ENCODE measurements at regions not wholly inside any gene's neighbourhood (a gene's known extent, or its start where the extent isn't known, plus 50 kb on each side); places are given as distances from the start of the nearest gene placed in this dataset.
"Not testable (repeated sequence)": the region's sequence is repeated elsewhere in the genome, so short reads cannot be mapped to it uniquely, and the experiment has no call there.

DNA sequence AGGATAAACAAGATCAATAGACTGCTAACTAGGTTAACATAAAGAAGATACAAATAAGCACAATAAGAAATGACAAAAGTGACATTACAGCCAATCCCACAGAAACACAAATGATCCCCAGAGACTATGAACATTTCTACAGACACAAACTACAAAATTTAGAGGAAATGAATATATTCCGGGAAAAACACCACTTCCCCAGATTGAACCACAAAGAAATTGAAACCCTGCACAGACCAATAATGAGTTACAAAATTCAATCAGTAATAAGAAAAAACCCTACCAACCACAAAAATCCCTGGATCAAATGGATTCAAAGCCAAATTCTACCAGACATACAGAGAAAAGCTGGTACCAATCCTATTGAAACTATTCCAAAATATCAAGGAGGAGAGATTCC is 232.4 kb upstream of the RBMS1 start:
- no peak for DNase-seq (ENCODE audit: low spot score)

DNA sequence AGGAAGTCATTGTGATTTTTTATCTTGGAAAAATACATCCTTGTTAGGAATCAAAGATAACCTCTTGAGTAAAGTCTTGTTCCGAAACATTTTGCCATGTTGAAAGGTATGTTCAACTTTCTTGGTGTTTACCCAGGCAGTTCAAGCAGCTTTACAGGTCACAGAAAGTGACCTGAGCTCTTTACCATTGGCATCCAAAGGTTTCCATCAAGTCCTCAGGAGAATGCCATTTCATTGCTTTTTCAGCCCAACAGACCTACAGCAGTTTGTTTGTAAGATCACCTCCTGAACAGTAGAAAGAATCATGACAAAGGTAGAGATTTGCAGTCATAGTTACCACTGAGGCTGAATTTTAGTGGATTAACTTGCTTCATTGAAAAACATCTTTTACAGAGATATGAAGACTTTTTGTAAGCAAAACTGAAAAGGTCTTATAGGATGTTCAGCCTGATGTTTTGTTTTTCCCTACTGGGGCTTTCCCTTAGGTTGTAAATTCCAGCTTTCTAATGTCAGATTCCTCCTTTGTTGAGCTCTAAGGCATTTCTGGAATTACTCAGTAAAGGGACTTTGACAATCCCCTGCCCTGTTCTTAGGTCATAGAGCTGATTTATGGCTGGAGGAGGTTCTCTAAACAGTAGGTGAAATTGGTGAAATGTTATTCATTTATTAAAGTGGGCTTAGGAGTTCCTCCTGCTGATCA is 236.8 kb upstream of the RBMS1 start:
- peak; percentile 69 for DNase-seq (ENCODE audit: low spot score)

DNA sequence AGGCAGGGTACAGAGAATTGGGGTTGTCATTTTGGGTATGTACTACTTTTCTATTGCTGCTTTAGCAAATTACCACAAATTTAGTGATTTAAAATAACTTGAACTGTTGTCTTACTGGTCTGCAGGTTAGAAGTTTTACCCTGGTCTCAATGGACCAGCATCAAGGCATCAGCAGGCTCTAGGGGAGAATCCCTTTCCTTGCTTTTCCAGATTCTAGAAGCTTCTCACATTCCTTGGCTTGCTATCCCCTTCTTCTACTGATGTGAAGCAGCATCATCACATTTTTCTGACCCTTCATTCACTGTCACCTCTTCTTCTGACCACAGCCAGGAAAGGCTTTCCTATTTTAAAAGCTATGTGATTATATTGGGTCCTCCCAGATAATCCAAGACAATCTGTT is 237.8 kb upstream of the RBMS1 start:
- no peak for DNase-seq (ENCODE audit: low spot score)

DNA sequence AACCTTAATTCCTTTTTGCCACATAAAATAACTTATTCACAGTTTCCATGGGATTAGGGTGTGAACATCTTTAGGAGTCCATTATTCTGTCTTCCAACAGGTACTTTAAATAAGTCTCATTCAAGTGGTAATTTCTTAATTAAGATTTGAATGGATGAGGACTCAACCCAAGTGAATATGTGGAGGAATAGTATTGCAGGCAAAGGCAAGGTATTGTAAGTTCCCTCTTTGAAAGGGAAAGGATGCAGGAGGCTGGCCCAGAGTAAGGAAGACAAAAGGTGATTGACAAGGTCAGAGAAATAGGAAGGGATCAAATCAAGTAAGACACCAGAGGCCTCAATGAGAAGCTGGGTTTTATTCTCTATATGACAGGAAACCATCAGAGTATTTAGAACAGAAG is 238.2 kb upstream of the RBMS1 start:
- no peak for DNase-seq (ENCODE audit: low spot score)

DNA sequence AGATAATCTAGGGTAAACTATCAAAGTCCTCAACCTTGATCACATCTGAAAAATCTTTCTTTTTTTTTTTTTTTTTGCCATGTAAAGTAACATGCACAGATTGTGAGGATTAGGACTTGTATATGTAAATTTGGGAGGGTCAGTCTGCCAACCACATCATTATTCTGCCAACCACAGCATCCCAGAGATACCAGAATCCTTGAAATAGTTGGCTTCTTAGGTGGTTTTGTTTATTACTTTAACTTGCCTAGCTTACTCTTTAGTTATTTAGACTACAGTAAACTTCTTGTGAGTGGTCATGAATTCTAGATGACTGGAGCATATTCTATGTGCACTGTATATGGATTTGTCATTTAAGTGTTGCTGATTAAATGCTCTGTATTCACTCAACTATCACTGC is 242.1 kb upstream of the RBMS1 start:
- no peak for DNase-seq (ENCODE audit: low spot score)

DNA sequence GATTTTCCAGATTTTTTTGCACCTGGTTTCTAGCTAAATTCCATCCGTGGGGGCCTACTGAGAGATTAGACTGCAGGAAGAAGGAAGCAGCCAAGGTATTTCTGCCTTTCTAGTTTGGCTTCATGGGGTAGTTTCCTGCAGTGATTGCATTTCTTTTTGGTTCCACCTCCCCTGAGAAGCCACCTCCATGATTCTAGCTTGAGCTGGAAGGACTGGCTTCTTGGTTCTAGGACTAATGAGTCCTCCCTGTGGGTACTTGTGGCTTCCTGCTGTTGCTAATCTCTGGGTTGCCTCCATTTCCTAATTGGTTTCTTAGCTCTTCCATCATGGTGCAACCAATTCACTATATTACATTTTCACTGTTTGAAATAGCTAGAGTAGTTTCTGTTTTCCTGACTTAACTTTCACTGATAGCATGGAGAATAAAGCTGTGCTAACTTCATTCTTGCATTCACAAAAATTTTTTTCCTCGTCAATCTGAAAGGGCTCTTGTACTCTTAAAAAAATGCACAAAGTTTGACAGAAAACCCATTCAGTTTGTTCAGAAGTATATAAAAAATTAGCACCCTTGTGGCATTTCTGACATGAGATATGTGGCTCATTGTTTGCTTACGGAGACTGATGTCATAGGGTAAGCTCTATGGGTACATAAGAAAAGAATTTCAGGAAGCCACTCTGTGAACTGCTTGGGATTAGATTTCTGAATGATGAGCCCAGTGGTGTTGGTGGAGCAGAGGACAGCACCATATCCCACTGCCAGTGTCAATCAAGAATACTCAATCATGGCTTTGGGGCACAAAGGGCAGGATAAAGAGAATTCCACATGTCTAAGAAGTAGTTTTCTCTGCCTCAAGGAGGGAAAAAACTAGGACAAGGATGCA is 242.8 kb upstream of the RBMS1 start:
- peak; percentile 60 for DNase-seq (ENCODE audit: low spot score)

DNA sequence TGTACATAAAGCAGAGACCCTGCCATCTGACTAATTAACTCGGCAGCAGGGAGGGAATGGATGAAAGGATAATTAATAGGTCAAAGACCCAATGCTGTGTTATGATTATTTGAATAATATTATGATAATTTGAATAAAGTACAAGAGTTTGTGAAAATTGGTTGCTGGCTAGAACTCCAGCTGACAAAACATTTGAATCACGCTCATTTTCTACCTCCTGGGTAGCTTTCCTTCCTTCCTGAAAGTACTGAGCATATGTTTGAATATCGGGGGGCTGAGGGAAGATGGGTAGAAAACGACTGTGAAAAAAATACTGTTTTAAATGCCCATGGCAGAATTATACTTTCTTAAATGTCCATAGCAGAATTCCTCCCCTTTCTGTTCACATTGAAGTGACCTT is 243.6 kb upstream of the RBMS1 start:
- DNase-seq (ENCODE audit: low spot score) = no peak

DNA sequence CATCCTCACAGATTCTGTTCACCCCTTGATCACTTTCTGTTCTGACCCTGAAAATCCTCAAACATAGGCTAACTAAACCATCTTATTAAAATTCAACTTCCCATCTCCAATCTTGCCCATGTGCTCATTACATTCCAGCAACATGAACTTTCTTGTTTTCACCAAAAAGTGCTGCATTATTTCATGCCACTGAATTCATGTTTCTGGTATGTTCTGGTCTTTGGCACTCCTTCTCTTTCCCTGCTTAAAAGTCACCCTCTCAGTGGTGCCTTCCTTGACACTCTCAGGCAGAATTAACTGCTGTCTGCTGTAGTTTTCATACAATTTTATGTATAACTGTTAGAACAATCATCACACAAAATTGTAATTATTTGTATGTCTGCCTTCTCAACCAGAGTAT is 247.7 kb upstream of the RBMS1 start:
- DNase-seq (ENCODE audit: low spot score) = no peak

DNA sequence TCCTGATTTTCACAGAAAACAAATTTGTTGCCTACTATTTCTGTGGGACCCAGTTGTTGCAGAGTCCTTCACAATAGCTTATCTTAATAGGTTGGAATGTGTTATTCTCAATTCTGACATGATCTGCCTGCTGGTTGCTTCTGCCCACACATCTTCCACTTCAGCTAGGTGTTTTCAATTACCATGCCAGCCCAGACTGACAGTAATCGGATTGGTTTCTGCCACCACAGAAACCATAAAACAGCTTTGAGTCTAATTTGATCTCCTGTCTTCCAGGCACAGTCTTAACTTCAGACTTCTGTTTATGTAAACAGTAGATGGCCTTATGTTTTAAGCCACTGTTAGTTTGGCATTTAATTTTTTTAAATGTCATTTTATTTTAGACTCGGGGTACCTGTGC is 248.2 kb upstream of the RBMS1 start:
- no peak for DNase-seq (ENCODE audit: low spot score)

DNA sequence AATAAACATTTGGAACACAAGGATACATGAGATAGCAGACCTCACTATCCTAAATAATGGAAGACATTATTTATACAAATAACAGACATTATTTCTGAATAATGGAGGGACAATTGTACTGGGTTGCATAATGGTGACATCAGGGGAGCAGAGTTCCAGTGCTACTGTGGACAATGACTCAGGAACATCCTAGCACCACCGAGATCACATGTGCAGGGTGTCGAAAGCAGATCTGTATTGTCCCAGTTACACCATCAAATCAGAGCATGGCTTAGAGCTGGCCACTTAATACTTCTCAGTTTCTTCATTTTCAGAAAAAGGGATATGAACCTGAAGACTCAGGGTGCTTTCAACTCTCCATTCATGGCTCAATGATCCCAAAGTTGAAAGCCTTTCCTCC is 249.1 kb upstream of the RBMS1 start:
- DNase-seq (ENCODE audit: low spot score) = no peak

DNA sequence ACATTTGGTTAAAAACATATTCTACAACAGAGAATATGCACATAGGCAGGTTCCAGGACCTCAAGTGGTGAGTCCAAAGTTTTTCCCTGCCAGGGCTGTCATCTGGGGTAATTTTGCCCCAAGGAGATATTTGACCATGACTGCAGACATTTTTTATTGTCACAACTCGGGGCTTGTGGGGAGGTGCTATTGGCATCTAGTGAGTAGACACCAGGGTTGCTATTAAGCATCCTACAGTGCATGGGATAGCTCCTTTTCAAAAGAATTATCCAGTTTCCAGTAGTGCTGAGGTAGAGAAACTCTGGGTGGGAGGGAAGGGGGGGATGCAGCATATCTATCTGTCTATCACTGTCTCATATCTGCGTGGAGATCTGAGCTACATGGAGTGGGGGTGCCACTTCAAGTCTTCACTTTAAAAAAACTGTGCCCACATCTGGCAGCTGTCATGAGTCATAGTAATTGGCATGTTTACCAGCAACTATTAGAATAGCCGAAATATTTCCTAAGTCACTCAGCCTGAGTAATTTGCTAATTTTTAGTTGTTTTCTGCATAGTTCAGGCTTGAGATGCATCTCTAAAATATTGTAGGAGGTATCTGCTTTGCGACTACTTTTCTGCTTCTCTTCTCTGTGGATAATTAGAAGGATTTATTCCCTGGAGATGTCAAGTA is 254.0 kb upstream of the RBMS1 start:
- peak; percentile 80 for DNase-seq (ENCODE audit: low spot score)

DNA sequence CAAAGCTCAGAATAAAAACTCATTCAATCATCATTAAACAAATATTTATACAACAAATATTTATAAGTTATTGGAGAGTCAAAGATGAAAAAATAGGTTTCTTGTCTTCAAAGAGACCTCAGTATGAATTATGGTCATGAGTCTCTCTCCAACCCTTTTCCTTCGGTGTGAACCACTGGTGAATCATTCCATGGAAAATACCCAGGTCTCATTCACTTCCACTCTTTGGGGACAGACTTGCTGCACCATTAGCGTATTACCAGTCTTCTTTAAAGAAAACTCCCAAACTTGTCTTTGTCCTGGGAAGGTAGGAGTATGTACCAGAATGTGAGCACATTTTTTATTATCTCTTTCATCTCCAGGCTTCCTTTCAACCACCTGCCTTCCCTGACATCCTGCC is 257.4 kb upstream of the RBMS1 start:
- peak; percentile 81 for DNase-seq (ENCODE audit: low spot score)

DNA sequence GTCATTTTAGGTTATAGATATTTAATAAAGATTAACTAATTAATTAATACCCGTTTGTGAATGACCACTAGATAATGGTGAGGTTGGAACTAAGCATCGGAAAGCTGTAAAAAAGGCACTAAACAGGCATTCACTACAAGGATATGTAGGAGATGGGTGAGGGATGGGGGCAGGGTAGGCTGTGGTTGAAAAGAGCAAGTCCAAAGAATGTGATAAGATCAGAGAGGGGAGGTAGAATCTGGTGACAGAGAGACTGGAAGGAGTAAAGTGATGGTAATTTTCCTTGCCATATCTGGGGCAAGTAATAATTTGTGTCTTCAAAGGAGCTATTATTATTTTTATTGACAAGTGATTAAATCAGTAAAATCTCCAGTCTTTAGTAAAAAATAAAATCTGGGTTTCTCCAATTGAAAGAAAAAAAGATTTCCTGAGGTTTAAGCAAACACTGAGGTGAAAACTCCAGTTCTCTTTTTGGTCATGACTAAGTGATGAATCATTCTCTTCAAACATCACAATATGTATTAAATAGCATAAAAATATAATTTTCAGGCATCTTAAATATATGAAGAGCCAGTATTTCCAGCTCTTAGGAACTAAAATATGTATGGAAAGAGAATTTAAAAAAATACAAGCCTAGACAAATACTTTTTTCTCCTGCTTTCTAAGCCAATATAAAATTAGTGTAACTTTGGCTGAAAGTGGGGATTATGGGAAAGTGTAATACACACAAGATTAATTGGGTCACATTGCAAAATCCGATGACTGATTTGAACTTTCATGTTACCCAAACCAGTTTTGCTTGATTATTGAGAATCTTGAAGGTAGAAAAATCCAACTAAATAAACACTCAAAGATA is 259.1 kb upstream of the RBMS1 start:
- peak; percentile 70 for DNase-seq (ENCODE audit: low spot score)

DNA sequence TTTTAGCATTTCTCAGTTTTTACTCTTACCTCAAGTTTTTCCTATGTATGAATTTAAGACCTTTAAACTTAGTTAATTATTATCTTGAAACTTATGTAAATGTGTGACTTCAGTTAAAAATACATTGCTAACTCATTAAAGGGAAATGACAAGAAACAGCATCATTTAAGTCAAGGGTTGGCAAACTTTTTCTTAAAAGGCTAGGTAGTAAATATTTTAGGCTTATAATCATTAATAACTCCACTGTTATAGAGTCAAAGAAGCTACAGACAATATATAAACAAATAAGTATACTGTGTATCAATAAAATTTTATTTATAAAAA is 259.7 kb upstream of the RBMS1 start:
- DNase-seq (ENCODE audit: low spot score) = no peak

DNA sequence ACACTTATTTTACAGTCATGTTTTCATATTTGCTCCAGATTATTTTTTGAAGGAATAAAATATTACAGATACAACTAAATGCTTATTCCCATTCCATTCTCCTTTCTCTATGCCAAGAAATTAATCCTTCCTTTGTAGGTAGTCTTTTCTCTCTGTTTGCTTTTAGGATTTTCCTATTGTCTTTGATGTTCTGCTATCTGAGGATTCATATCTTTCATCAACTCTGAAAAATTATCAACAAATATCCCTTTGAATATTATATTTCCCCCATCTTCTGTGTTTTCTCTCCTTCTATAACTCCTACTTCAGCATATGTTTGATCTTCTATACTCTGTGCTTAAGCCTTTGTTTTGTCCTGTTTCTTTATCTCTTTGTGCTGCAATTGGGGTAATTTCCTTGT is 260.4 kb upstream of the RBMS1 start:
- DNase-seq (ENCODE audit: low spot score) = no peak

DNA sequence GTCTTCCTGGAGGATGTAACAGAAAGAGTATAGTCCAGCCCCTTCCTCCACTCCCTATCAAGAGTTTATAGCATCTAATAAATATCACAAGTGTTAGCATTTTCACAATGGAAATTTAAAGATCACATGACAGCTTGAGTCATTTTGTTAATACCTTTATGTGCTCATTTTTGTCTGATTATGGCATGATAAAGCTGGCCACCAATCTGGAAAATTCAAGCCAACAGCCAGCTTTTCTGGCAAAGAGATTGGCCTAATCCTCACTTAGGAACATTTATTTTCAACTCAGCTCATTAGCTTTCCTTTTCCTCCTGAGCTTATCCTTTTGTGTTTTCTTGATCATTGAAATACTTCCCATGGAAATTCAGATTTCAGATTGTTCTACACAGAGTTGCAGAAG is 262.9 kb upstream of the RBMS1 start:
- no peak for DNase-seq (ENCODE audit: low spot score)

DNA sequence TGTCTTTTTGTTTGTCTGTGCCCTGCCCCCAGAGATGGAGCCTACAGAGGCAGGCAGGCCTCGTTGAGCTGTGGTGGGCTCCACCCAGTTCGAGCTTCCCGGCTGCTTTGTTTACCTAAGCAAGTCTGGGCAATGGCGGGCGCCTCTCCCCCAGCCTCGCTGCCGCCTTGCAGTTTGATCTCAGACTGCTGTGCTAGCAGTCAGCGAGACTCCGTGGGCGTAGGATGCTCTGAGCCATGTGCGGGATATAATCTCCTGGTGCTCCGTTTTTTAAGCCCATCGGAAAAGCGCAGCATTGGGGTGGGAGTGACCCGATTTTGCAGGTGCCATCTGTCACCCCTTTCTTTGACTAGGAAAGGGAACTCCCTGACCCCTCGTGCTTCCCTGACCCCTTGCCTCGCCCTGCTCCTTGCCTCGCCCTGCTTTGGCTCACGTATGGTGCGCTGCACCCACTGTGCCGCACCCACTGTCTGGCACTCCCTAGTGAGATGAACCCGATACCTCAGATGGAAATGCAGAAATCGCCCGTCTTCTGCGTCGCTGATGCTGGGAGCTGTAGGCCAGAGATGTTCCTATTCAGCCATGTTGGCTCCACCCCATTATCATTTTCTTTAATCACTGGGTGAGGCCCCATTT is 269.0 kb upstream of the RBMS1 start:
- DNase-seq (ENCODE audit: low spot score) = not testable (repeated sequence)

DNA sequence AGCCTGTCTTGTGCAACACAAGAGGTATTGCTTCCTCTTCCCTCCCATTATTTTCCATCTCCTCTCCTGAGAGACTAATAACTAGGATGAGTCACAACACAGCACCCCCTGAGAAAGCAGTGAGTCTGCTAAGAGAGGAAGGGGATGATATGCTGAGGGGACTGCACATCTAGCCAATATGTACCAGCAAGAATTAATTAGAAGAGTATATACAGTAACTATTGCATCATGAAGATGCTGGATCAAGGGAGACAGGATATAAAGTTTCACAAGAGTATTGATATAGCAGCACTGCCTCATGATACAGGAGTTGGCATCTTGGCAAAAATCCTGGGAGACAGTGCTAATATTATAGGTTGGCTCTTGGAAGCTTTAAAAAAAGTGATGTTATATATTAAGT is 289.9 kb upstream of the RBMS1 start:
- DNase-seq (ENCODE audit: low spot score) = no peak

DNA sequence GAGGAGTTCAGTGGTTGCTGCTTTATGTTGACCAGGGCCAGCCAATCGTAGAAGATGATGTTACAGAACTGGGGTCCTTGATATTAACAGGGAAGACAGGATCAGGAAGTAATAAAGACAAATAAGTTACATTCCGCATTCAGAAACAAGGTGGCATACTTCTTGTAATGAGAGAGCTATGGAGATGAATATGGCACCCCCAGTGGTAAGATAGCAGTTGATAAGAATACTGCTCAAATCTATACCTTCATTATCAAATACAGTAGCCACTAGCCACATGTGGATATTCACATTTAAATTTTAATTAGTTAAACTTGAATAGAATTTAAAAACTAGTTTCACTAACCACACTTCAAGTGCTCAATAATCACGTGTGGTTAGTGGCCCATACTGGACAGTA is 290.4 kb upstream of the RBMS1 start:
- DNase-seq (ENCODE audit: low spot score) = peak; percentile 8

DNA sequence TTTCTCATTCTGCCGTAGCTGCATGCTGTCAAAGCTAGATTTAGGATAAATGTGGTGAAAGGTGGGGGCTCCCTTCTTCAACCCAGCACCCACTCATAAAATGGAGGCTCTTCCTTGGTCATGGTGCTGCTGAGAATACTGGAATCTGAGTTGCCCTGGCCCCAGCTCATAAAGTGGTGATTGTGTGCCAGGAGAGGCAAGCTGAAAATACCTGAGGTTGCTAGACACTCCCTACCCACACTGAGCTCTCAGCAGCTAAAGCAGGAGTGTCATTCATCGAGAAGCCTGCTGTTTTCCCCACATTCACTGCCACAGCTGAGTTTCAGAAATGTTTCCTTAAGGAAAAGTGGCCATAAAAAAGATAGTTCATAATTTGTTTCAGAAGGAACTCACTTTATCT is 297.1 kb upstream of the RBMS1 start:
- DNase-seq (ENCODE audit: low spot score) = no peak

DNA sequence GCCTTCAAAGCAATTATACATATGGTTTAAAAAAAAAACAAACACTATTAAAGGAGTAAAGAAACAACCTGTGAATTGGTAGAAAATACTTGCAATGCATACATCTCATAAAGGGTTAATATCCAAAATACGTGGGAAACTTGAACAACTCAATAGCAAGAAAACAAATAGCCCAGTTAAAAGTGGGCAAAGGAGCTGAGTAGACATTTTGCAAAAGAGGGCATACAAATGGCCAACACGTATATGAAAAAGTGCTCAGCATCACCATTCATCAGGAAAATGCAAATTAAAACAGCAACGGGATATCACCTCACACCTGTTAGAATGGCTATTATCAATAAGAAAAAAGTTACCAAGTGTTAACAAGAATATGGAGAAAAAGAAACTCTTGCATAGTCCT is 298.3 kb upstream of the RBMS1 start:
- no peak for DNase-seq (ENCODE audit: low spot score)

DNA sequence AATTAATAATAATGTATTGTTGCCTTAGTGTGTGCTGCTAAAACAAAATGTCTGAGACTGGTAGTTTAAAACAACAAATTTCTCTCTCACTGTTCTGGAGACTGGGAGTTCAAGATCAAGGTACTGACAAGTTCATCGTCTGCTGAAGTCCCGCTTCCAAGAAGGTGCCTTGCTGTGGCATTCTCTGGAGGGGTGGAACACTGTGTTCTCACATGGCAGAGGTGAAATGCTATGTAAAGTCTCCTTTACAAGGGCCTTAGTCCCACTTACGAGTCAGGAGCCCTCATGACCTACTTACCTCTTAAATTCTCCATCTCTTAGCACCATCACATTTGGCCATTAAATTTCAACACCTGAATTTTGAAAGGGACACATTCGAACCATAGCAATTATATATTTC is 299.2 kb upstream of the RBMS1 start:
- DNase-seq (ENCODE audit: low spot score) = no peak

Data from A172 (cell line).